AG08396 (cell line): ENCODE measurements at regions not wholly inside any gene's neighbourhood (a gene's known extent, or its start where the extent isn't known, plus 50 kb on each side); places are given as distances from the start of the nearest gene placed in this dataset.
"Not testable (repeated sequence)": the region's sequence is repeated elsewhere in the genome, so short reads cannot be mapped to it uniquely, and the experiment has no call there.

ENCODE experiments used
- DNase-seq: peaks from one replicate; pipeline ENCODE4 v3.0.0; 2012; ENCODE audit warnings: low spot score, mixed read lengths

DNA sequence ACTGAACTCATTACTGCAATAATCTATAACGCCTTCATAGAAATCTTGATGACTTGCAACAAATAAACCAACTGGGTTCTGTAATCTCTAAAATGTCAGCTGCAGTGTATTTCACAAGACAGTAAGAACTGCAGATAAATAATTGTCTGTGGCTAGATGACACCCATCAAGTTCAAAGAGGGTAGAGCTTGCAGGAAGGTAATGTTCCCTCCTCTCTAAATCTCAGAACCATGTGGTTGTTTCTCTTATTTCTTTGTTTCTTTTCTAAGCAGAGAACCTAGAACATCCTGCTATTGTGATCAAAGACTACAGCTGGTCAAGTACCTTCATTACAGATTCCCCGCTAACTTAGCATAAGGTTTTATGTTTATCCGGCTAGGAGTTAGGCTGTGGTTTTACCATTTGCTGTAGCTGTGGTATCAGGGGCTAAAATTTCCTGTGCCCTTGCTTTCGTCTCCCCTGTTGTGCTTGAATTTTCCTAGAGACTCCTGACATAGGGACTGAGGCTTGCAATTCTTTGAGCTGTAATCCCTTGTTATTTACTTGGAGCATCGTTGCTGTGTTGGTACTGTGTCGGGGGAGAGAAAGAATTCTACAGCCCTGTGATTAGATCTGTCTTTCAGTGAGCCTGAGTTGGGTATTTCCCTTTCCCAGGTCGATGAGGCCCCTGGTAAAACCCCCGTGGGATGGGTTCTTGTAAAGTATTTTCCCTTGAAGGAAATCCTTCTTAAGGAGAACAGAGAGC is 253.1 kb upstream of the BTG1 start:
- DNase-seq, result no peak

DNA sequence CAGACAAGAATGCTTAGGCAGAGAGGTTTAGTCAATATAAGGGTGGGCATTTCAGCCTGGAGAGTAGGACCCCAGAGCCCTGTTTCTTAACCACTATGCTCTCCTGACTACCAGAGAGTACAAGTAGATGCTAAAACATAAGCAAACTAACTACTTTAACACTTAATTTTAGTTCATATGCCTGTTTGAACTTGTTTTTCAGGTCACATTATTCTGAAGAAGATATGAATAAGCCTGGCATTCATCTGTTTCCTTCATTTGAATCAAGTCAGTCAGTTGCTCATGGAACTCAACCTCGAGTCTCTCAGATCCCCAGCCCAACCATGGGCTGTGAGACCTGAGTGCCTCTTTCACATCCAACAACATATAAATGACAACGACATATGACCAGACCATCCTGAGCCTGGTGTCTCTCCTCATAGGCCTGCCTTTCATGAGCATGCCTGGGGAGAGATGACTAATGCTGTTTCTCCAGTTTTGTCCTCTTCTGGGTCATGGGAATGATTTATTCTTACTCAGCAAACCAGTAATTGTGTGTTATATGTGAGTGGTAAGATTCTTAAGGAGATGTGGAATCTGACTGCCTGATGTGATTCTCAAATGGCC is 251.1 kb upstream of the BTG1 start:
- DNase-seq, result peak; percentile 73

DNA sequence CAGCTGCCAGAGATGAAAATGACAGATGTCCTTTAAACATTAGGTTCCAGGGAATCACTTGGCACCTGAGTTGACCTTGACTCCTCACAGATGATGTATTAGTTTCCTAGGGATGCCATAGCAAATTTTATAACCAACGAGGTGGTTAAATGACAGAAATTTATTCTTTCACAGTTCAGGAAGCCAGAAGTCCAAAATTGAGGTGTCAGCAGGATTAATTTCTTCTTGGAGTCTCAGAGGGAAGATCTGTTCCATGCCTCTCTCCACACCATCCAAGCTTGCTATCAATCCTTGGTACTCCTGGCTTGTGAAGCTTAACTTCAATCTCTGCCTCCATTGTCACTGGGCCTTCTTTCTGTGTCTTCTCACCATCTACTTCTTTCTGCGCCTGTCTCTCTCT is 249.7 kb upstream of the BTG1 start:
- no peak for DNase-seq

DNA sequence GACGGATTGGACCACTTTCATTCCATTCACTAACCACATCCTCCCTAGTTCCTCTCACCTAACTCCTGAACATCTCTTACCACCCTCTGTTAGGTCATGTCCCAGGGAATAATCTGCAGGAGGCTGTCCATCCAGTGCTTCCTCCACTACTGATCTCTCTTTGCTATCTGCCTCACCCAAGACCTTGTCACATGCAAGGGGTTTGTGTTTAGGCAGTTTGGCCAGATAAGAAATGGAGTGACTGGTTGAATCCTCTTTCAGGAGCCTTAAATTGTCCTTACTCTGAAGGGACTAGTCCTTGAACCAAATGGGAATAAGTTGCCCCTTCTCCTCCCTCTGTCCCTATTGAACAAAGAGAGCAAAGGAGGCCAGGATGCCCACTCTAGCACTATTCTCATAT is 249.2 kb upstream of the BTG1 start:
- no peak for DNase-seq

DNA sequence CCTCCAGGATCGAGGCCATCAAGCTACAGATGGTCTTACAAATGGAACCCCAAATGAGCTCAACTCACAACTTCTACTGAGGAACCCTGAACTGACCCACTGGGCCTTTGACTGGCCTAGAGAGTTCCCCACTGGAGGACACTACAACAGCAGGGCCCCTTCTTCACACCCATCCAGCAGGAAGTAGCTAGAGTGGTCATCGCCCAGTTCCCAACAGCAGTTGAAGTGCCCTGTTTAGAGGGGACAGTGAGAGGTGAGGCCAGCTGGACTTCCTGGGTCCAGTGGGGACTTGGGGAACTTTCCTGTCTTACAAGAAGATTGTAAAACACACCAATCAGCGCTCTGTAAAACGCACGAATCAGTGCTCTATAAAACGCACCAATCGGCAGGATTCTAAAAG is 247.9 kb upstream of the BTG1 start:
- DNase-seq, result no peak

DNA sequence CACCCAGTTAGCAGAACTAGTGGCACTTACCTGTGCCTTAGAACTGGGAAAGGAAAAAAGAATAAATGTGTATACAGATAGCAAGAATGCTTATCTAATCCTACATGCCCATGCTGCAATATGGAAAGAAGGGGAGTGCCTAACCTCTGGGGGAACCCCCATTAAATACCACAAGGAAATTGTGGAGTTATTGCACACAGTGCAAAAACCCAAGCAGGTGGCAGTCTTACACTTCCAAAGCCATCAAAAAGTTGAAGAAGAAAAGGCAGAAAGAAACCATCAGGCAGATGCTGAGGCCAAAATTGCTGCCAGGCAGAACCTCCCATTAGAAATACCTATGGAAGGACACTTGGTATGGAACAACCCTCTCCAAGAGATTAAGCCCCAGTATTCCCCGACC is 246.1 kb upstream of the BTG1 start:
- not testable (repeated sequence) for DNase-seq

DNA sequence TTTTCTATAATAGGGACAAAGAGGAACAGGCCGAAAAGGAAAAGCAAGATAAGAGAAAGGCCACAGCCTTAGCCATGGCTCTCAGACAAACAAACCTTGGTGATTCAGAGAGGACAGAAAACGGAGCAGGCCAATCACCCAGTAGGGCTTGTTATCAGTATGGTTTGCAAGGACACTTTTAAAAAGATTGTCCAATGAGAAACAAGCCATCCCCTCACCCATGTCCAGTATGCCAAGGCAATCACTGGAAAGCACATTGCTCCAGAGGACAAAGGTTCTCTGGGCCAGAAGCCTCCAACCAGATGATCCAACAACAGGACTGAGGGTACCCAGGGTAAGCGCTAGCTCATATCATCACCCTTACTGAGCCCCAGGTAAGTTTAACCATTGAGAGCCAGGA is 243.8 kb upstream of the BTG1 start:
- DNase-seq, result no peak

DNA sequence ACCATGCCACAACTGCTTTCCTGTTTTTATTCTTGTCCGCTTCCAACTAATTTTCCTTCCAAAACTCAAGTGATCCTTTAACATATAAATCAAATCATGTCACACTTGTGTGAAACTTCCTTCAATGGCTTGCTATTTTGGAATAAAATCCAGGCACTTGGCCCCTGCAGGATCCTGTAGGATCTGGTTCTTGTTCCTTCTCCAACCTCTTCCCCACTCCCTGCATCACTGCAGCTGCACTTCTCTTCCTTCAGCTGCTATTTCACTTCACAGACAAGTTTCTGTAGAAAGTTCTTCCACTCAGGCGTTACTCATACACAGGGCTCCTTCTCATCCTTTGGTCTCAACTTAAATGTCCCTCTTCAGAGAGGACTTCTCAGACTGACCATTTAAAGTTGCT is 239.7 kb upstream of the BTG1 start:
- no peak for DNase-seq

DNA sequence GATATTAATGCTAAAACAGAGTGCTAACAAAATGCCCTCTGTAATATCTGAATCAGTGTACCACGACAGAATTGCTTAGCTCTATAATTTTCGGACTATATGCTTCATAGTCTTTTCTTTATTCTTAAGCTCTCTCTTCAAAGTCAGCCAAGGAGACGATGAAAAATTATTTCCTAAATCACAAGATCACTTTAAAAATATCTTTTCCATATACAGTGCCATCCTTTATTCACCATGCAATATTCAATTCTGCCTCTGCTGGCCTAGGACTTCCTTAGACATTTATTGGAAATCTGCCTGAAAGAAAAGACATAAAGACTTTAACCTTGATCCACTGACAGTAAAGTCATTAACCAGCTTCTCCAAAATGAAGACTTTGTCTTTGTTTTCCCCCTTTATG is 238.9 kb upstream of the BTG1 start:
- DNase-seq, result no peak

DNA sequence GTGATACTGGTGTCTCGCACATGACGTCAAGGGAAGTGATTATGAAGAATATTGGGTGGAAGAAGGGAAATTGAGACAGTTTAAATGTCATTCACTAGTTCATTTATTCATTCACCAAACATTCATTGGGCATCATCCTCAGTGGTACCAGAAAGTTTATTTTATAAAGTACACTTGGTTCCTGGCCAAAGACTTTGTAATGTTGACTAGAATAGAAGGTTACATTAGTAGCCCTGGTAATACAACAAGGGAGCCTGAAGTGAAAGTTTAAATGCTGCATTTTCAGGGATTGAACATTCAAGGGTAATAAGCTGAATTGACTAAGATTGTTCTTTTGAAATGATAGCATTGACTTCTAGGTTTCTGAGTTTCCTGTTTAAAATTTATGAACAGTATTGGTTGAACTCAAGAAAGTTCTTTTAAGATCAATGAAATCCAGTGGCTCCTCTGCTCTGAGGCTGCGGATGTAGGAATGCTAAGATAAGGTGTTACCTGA is 236.8 kb upstream of the BTG1 start:
- no peak for DNase-seq

DNA sequence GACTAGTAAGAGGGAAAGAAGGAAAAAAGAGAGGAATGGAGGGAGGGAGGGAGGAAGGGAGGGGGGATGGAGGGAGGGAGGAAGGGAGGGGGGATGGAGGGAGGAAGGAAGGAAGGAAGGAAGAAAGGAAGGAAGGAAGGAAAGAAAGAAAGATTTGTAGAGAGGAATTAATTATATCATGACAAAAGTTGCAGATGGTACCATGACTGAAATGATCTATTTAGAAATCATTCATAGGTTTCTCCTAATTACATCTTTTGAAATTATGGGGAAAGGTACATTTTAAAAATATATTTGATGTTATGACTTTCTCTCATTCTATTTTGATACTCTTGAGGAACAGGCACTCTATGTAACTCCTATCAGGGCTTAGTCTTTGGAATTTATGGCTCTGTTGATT is 236.2 kb upstream of the BTG1 start:
- DNase-seq, result no peak

DNA sequence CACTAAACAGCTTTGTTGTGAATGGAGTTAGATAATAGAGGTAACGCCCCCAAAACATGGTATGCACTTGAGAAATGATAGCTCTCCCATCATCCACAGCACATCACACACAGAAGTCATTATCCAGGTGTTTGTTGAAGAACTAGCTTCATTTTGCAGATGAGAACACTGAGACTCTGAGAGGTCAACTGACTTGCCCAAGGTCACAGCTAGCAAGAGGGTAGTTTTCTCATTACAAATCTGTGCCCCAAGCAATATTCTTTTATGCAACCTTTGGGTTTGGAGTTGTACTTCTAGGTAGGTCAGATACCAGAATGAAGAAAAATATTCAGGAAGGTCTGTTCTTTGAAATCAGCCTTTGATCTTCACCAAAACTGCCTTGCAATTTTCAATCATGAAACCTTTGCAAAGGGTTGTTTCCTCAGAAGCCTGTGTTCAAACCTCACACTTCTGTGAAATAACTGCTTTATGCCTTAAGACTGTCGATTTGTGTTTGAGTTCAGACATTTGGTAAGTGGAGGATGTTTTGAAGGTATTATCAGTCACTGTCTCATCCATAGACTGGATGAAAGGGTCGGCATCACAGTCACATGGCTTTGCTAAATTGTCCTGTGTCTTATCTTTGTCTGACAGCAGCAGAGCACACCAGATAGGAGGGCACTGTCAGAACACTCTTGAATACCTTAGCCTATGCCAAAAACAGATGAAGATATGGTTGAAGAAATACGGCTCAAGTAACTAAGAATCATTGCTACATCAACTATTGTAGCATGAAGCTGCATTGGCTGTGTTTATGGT is 233.2 kb upstream of the BTG1 start:
- no peak for DNase-seq

DNA sequence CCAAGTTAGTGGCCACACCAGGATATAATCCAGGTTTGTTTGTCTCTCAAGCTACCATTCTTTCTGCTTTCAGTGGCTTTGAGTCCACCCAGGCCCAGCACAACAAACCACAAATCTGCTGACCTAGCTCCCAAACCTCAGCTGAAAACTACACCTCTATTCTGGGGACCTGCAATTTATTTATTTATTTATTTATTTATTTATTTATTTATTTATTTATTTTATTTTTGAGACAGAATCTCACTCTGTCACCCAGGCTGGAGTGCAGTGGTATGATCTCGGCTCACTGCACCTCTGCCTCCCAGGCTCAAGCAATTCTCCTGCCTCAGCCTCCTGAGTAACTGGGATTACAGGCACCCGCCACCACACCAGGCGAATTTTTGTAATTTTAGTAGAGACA is 229.9 kb upstream of the BTG1 start:
- not testable (repeated sequence) for DNase-seq

DNA sequence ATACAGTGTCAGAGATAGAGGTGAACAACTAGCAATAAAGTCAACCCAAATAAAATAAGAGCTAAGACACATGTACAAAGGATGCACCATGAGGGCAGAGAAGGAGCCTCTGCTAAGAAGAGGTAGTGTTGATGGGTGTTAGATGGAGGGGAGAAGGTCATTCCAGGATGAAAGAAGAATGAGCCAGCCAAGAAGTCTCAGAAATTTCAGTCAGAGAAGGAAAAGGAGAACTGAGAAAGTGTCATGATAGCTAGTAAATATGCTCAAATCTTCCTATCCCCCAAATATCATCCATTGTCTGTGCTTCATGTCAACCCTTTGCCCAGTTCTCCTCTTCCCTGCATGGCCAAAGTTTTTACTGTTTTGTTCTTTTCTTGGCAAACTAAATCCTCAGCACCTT is 225.2 kb upstream of the BTG1 start:
- DNase-seq, result no peak

DNA sequence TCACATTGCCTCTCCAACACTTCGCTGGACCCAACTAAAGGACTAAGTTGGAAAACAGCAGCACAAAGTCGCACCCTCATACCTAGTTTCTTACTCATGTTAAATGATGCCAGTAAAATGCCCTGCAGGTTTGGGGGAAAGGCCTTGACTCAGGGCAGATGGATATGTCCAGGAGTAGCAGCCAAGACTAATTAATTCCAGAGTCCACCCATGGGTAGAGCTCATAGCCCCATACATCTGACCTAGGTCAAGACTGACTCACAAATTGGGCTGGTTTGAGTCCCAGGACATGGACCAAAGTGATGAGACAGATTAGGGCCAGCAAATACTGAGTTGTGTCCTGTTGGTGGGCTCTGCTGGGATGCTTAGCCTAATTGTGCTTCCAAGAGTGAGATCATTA is 224.0 kb upstream of the BTG1 start:
- DNase-seq, result peak; percentile 18

DNA sequence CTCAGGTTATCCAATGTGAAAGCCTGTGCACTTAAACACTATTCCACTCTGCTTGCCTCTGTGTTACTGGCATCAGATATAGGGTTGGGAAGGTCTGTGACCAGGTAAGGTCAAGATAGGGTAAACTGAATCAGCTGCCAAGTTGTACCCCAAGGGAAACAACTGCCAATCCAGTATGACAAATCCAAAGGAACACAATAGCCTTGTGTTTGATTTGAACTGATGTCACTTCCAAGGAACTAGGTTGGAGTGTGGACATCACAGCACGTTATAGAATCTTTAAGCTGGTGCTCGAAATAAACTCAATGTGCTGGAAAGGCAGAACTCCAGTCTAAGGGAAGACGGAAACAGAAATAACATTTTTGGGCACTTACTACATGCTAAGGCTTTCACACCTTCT is 223.4 kb upstream of the BTG1 start:
- DNase-seq, result no peak

DNA sequence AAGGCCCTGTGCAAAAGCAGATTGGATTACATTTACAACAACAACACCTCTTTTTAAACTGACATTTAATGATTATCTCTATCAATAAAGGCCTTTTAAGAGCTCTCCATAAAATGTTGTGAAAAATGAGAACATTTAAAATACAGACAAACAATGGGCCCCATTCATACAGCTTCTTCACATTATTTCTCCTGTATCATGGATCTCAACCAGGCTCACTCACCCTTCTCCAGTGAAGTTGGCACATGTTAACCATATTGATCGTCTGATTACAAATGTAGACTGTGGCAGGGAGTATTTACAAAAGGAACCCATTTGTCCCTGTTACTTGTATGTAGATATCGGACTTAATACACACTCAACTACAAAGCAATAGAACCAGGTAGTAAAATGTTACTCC is 220.2 kb upstream of the BTG1 start:
- no peak for DNase-seq

DNA sequence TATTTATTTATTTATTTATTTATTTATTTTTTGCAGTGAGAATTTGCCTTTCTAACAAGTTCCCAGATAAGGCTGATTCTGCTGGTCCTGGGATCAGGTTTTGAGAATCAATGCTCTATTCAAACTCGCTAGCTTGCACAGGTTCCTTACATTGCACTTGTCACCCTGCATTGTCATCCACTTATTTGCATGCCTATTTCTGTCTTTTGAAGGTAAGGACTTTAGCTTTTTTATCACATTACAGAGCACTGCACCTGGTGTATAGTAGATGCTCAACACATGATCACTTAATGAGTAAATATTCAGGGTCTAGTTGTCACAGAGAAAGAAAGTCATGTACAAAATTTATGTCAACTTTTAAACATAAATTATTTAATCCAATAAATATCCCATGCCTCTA is 219.7 kb upstream of the BTG1 start:
- no peak for DNase-seq

DNA sequence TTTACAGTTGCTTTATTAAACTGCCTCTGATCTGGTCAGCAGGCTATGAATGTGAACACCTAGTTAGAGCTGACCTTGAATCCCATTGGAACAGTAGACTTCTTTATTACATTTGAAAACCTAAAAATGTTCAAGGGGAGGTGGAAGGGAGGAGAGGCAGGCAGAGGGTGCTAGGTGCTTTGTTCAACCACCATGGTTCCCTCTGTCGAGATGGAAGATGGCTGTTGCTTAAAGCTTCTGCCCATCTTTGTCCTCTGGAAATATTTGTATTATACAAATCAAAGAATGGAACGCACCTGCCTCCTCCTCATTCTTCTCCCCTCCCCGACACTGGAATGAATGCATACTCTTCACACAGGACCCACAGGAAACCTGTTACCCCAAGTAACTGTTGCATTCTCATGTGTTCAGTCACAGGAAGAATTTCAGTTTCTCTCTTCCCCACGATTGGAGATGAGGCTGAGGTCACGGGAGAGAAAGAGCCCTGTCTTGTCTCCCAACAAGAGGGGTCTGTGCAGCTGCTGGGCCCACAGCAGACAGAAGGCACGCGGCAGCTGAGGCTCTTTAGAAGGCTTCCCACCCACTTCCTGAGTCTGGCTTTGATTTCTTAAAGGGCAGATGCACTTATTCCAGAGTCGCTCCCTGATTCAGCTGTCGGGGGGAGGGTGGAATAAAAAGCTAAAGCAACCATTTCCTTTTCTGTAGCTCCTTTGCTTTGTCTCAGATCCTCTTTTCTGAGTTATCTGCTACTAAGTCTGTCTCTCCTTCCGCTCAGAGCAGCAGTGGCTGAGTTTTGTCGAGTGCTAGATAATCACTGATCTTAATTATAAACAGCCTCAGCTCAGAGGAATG is 217.9 kb upstream of the BTG1 start:
- peak; percentile 7 for DNase-seq

DNA sequence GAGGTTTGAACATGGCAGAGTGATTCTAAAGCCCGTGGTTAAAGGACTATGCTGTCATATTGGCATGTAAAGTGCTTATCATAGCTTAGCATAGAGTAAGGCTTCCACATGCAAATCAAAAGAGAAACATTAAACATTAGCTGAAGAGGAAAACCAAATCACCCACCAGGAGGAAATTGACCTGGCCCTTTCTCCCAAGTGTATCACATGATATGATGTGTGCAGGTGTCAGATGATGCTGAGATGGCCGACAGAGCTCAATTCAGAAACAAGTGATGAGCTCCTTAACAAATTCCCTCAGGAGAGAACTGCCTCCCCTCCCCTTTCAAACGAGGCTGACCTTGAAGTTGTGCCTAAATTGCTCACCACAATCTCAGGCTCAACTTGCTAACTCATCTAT is 217.1 kb upstream of the BTG1 start:
- DNase-seq, result no peak

DNA sequence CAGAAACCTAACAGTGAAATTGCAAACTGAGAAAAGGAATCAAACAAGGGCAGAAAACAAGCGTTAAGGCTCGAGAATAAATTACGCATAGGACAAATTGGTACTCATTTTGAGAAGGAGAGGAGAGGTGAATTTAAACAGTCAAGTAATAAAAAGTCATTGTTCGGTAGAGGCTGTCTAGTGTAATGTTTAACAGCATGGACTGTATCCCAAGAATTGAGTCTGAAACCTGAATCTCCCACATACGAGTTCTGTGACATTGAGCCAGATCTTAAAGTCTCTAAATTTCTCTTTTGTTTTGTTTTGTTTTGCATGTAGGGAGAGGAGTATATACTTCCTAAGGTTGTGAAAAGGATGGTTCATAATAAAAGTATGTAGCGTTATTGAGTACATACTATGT is 216.5 kb upstream of the BTG1 start:
- DNase-seq, result no peak

DNA sequence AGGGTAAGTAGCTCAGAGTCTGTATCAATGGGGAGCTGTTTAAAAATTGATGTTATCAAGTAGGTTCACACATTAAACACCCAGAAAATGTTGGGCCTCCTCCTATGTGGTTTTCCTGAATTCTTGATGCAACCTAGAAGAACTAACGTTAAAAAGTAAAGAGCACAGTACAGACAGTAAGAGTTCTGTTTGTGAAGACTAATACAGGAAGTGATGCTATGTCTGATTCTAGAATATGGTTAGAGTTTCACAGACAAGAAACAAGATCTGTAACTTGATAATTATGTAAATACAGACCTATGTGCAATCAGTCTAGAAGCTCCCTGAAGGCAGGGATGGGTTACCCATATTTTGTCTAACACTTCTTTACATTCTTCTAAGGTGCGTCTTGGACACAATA is 214.9 kb upstream of the BTG1 start:
- DNase-seq, result no peak
